Liver (tissue), 3 donors: ENCODE measurements at regions not wholly inside any gene's neighbourhood (a gene's known extent, or its start where the extent isn't known, plus 50 kb on each side); places are given as distances from the start of the nearest gene placed in this dataset.

Experiments used
- SP1 ChIP-seq: IDR thresholded peaks from 2 replicates; pipeline ENCODE4 v1.6.1; 2018; ENCODE audit warnings: antibody characterized with exemption, mild to moderate bottlenecking
- TF ChIP-seq, protein P1 (sequence below): fragments of 150-350 bp; IDR thresholded peaks from 2 replicates; pipeline ENCODE4 v1.5.1; 2017; ENCODE audit warnings: improper control_type of control experiment, low read depth, low read length; ENCODE audit not compliant: missing input control
- donor health status: healthy.
- donor health status: healthy.

DNA sequence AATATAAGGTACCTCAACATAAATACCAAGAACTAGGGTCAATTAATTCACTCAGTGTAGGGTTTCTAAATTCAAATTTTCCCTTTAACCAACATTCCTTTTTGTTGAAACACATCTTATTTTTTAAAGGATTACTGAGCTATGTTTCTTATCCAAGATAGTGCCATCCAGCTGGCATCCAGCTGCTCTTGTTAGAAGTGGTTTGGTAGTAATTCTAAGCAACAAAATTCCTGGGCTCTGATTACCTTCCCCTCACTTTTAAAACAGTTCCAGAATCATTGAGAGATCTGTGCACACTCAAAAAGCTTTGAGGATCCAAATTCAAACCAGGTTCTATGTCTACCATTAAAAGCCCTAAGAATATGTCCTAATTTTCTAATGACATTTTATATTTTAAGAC, 583.7 kb downstream of the TRIML1 start:
- TF ChIP-seq, protein P1, sequence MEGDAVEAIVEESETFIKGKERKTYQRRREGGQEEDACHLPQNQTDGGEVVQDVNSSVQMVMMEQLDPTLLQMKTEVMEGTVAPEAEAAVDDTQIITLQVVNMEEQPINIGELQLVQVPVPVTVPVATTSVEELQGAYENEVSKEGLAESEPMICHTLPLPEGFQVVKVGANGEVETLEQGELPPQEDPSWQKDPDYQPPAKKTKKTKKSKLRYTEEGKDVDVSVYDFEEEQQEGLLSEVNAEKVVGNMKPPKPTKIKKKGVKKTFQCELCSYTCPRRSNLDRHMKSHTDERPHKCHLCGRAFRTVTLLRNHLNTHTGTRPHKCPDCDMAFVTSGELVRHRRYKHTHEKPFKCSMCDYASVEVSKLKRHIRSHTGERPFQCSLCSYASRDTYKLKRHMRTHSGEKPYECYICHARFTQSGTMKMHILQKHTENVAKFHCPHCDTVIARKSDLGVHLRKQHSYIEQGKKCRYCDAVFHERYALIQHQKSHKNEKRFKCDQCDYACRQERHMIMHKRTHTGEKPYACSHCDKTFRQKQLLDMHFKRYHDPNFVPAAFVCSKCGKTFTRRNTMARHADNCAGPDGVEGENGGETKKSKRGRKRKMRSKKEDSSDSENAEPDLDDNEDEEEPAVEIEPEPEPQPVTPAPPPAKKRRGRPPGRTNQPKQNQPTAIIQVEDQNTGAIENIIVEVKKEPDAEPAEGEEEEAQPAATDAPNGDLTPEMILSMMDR = no peak
- TF ChIP-seq SP1 = no peak
